K562 (cell line): ENCODE measurements at regions not wholly inside any gene's neighbourhood (a gene's known extent, or its start where the extent isn't known, plus 50 kb on each side); places are given as distances from the start of the nearest gene placed in this dataset.

Source experiments
- ATAC-seq: fragments of 200-7000 bp; cut with Tn5 transposase; 3 replicates; pipeline ENCODE4 v1.9.1; 2020; ENCODE audit warnings: moderate library complexity
- BruUV-seq: library from RNA; stranded (reverse); fragments of 400-500 nt; replicated peaks from 2 replicates; lab custom pipeline; 2021; lab: Mats Ljungman, UMichigan
- CTCF ChIA-PET: fragments of 300-600 bp; formaldehyde crosslinking; extraction: SDS; loops from one replicate; lab custom pipeline; 2021; ENCODE audit warnings: low intra/inter-chr PET ratio; lab: Yijun Ruan, JAX
- POLR2A ChIA-PET: fragments of 300-600, 350-650 bp; sonication (Branson Sonifier 250); formaldehyde crosslinking; extraction: SDS; loops from one replicate; lab custom pipeline; 2021; ENCODE audit warnings: antibody characterized with exemption, inconsistent platforms; lab: Yijun Ruan, JAX
- DNase-seq, 4 experiments: peaks; one replicate each; pipeline versions ENCODE4 v3.0.0 to v3.0.0-alpha.2; 2011 to 2018; ENCODE audit warnings: low spot score in 3 of 4, mixed read lengths in 3 of 4; ENCODE audit errors: extremely low read depth in 1 of 4
- FAIRE-seq: peaks from 2 replicates; lab custom pipeline; 2011; peaks lifted over from hg19 to GRCh38; lab: Jason Lieb, UNC
- H2AFZ ChIP-seq: 2 replicates; pipeline ENCODE4 v1.6.0; 2011; ENCODE audit warnings: low read depth, low read length, control low read depth, inconsistent platforms
- H3K27ac ChIP-seq: fragments of 200-600 bp; 3 replicates; pipeline ENCODE4 v1.8.0; 2011; ENCODE audit warnings: low read depth, mild to moderate bottlenecking, control low read depth, inconsistent platforms, low read length, moderate library complexity, mixed read lengths; ENCODE audit errors: extremely low read depth
- H3K27me3 ChIP-seq, 2 experiments: fragments of 300-600 bp in 1 of 2; 2 replicates in 1 of 2; 3 replicates in 1 of 2; pipeline versions ENCODE4 v1.6.0 to v1.8.0; 2011; ENCODE audit warnings: inconsistent platforms in 2 of 2, low read length in 2 of 2, mild to moderate bottlenecking in 1 of 2, mixed read lengths in 1 of 2, moderate library complexity in 1 of 2; ENCODE audit not compliant: control insufficient read depth in 2 of 2, insufficient read depth in 2 of 2
- H3K36me3 ChIP-seq: fragments of 300-600 bp; 3 replicates; pipeline ENCODE4 v1.8.0; 2011; ENCODE audit warnings: mild to moderate bottlenecking, low read length, inconsistent platforms; ENCODE audit not compliant: control insufficient read depth, insufficient read depth
- H3K4me1 ChIP-seq, 2 experiments: fragments of 200-600 bp in 1 of 2; replicated peaks in 1 of 2; 2 replicates in 1 of 2; 3 replicates in 1 of 2; pipeline versions ENCODE4 v1.5.1 to v1.8.0; 2011; ENCODE audit warnings: inconsistent platforms in 2 of 2, low read length in 2 of 2, mild to moderate bottlenecking in 1 of 2, mixed read lengths in 1 of 2, moderate library complexity in 1 of 2; ENCODE audit not compliant: control insufficient read depth in 2 of 2, insufficient read depth in 2 of 2
- H3K4me2 ChIP-seq: 2 replicates; pipeline ENCODE4 v1.6.1; 2011; ENCODE audit warnings: low read length, control low read depth, inconsistent platforms, mixed read lengths; ENCODE audit not compliant: insufficient read depth
- H3K4me3 ChIP-seq: fragments of 200-600 bp; sonication (generic), shearing (Covaris generic); 2 replicates; pipeline ENCODE4 v1.5.1; 2016; ENCODE audit warnings: control low read depth, inconsistent platforms
- H3K79me2 ChIP-seq: fragments of 200-600 bp; 3 replicates; pipeline ENCODE4 v1.8.0; 2011; ENCODE audit warnings: low read length, inconsistent platforms; ENCODE audit not compliant: control insufficient read depth, insufficient read depth
- H3K9ac ChIP-seq, 2 experiments: 2 replicates each; pipeline versions ENCODE4 v1.6.0 to v1.6.1; 2011; ENCODE audit warnings: low read depth in 2 of 2, low read length in 2 of 2, control low read depth in 1 of 2, inconsistent platforms in 1 of 2, mild to moderate bottlenecking in 1 of 2, mixed read lengths in 1 of 2; ENCODE audit not compliant: insufficient read depth in 1 of 2
- H3K9me1 ChIP-seq: one replicate; pipeline ENCODE4 v1.6.0; 2011; ENCODE audit warnings: inconsistent platforms, mild to moderate bottlenecking, low read length, moderate library complexity; ENCODE audit not compliant: control insufficient read depth, insufficient read depth
- H3K9me3 ChIP-seq: replicated peaks from 2 replicates; pipeline ENCODE4 v1.5.1; 2011; ENCODE audit warnings: low read depth, low read length, inconsistent platforms; ENCODE audit not compliant: control insufficient read depth, insufficient read depth
- H4K20me1 ChIP-seq: replicated peaks from 2 replicates; pipeline ENCODE4 v1.6.1; 2011; ENCODE audit warnings: low read length, inconsistent platforms, mixed read lengths; ENCODE audit not compliant: control insufficient read depth, insufficient read depth
- BMI1 ChIP-seq: fragments of 150-350 bp; IDR thresholded peaks from 2 replicates; pipeline ENCODE4 v1.6.1; 2014; ENCODE audit warnings: low read length
- CBFB ChIP-seq: sonication (generic); formaldehyde crosslinking; IDR thresholded peaks from 2 replicates; pipeline ENCODE4 v1.4.0; 2020; ENCODE audit warnings: mild to moderate bottlenecking, missing genetic modification reagents
- COPS2 ChIP-seq: fragments of 450-650 bp; conservative IDR thresholded peaks from 2 replicates; pipeline ENCODE4 v1.6.1; 2016; ENCODE audit warnings: mild to moderate bottlenecking, moderate library complexity
- MYBL2 ChIP-seq, 2 experiments: fragments of 450-650 bp in 1 of 2; sonication (generic) in 1 of 2; formaldehyde crosslinking in 1 of 2; IDR thresholded peaks; 2 replicates each; pipeline versions ENCODE4 v1.6.1 to v1.8.1; 2017 to 2022; ENCODE audit warnings: borderline replicate concordance in 1 of 2, inconsistent platforms in 1 of 2, low read depth in 1 of 2, mild to moderate bottlenecking in 1 of 2, missing genetic modification reagents in 1 of 2, moderate library complexity in 1 of 2
- PCBP1 ChIP-seq: fragments of 200-400 bp; formaldehyde crosslinking; IDR thresholded peaks from 2 replicates; pipeline ENCODE4 v1.6.1; 2018; ENCODE audit warnings: mild to moderate bottlenecking, low read depth, low read length; ENCODE audit not compliant: poor library complexity, severe bottlenecking
- RBM25 ChIP-seq: fragments of 200-400 bp; formaldehyde crosslinking; IDR thresholded peaks from 2 replicates; pipeline ENCODE4 v1.6.1; 2018; ENCODE audit warnings: low read length, low read depth, moderate library complexity; ENCODE audit not compliant: severe bottlenecking
- SRSF1 ChIP-seq: fragments of 200-400 bp; formaldehyde crosslinking; IDR thresholded peaks from 2 replicates; pipeline ENCODE4 v1.6.1; 2017; ENCODE audit warnings: mild to moderate bottlenecking, low read depth, low read length, moderate library complexity
- TSC22D4 ChIP-seq: fragments of 450-650 bp; IDR thresholded peaks from 2 replicates; pipeline ENCODE4 v1.6.1; 2016; ENCODE audit warnings: missing genetic modification characterization, missing biosample characterization, control low read depth
- XRCC4 ChIP-seq: IDR thresholded peaks from one replicate; pipeline ENCODE4 v1.6.1; 2011; ENCODE audit not compliant: insufficient read depth, insufficient read length; ENCODE audit errors: extremely low read depth
- ZBTB17 ChIP-seq: fragments of 450-650 bp; formaldehyde crosslinking; IDR thresholded peaks from 2 replicates; pipeline ENCODE4 v1.4.0; 2020; ENCODE audit warnings: mild to moderate bottlenecking
- ZZZ3 ChIP-seq: fragments of 450-650 bp; IDR thresholded peaks from 2 replicates; pipeline ENCODE4 v1.6.1; 2016; ENCODE audit warnings: antibody characterized with exemption, mild to moderate bottlenecking, moderate library complexity
- WGBS: fragments of 100-300 bp; shearing (Covaris generic); methylation state at CpG from one replicate; pipeline ENCODE4 v1.1.6; 2016; ENCODE audit warnings: low coverage, mixed read lengths; ENCODE audit not compliant: insufficient coverage; ENCODE audit errors: missing lambda C conversion rate; 5-methylcytosine and 5-hydroxymethylcytosine counted together
- in situ Hi-C: fragments of 300-500 bp; cut with MboI; formaldehyde crosslinking; loops from 4 replicates; pipeline ENCODE4 v1.15.0; 2018; ENCODE audit warnings: inconsistent platforms, mixed read lengths
- intact Hi-C: fragments of 100-400 bp; cut with micrococcal nuclease; formaldehyde crosslinking; loops from 2 replicates; pipeline ENCODE4 v1.14.2; 2022
- TF ChIP-seq, protein P1 (sequence below): IDR thresholded peaks from 3 replicates; pipeline ENCODE4 v1.6.1; 2011; ENCODE audit warnings: borderline replicate concordance, mild to moderate bottlenecking, moderate library complexity; ENCODE audit not compliant: insufficient read length; ENCODE audit errors: extremely low read depth
- TF ChIP-seq, protein P2 (sequence below), 2 experiments: fragments of 450-650 bp in 1 of 2; sonication (generic) in 1 of 2; formaldehyde crosslinking; conservative IDR thresholded peaks; 2 replicates each; pipeline versions ENCODE4 v1.4.0 to v1.8.1; 2020 to 2022; ENCODE audit warnings: mild to moderate bottlenecking in 1 of 2, missing genetic modification reagents in 1 of 2

DNA sequence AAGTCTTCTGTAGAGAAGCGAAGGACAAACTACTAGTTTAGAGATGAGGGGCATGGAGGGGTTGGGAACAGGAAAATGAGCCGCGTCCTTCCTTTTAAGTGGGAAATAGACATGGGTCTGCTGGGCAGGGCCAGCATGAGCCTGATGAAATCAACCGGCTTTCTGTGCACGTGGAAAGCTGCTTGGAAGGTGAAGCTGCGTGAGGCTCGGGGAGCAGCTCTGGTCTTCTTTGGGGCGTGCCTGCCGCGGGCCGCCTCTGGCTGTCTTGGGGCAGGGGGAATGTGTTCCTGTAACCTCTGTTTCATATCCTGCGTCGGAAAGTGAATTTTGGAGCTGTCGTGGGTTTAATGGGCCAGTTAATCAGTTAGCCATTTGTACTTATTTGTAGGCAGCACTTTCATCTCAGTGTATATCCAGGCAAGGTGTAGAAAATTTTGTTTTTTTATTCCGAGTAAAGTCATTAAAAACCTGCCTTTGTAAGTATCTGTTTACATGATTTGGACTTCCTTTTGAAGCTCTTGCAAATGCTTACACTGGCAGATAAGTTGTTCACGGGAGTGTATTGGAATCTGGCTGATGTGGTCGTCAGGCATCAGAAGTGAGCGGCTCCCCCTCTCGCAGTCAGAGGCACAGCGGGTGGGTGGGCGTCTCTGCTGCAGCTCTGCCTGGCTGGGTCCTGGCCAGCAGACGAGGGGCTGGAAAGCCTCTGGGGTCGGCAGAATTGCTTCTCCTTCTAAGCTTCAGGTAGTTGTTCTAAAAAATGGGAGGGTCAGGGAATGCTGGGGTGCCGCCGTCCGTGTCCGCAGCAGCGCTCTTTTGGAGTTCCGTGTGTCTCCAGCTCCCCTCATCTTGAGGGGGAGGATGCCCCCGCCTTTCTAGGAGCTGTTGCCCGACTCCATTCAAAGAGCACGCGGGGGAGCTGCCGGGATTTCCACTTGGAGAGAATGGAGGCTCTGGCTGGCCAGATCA lies 70.5 kb upstream of the HGFAC start:
- Histone ChIP-seq H3K36me3 (no peaks in the 10 kb centered on the region), H3K27ac (no peak overlapping the region), H3K4me3 (no peak overlapping the region), H4K20me1 (peaks cover 48% of the 10 kb centered on the region), H2AFZ (no peak overlapping the region), H3K79me2 (no peaks in the 10 kb centered on the region), H3K4me1 (peaks cover 0 to 41% of the 10 kb centered on the region in 2 experiments; a peak in 2 of 5 replicates), H3K4me2 (no peak overlapping the region), H3K27me3 (peaks cover 38 to 82% of the 10 kb centered on the region in 2 experiments; a peak in 4 of 5 replicates), H3K9me1 (no peaks in the 10 kb centered on the region), H3K9me3 (no peaks in the 10 kb centered on the region), H3K9ac (no peak overlapping the region)
- BruUV-seq = no TSS peak
- POLR2A ChIA-PET = interaction anchor here (0.7 to 0.9 kb wide), 2 partner anchors 12 to 16 kb away, joined by 3 read pairs; no protein-coding TSS in a partner anchor
- intact Hi-C loops (no loop called here), in situ Hi-C loops (no loop called here)
- 23% methylated on average over 34 of the region's 34 CpGs for WGBS
- CTCF ChIA-PET = no interaction called here
- FAIRE-seq (no peak), DNase-seq (no peak), ATAC-seq (no peak)
- TF ChIP-seq COPS2 = no peak
- TF ChIP-seq BMI1 = no peak
- no peak for TF ChIP-seq ZZZ3
- TF ChIP-seq, protein P1, sequence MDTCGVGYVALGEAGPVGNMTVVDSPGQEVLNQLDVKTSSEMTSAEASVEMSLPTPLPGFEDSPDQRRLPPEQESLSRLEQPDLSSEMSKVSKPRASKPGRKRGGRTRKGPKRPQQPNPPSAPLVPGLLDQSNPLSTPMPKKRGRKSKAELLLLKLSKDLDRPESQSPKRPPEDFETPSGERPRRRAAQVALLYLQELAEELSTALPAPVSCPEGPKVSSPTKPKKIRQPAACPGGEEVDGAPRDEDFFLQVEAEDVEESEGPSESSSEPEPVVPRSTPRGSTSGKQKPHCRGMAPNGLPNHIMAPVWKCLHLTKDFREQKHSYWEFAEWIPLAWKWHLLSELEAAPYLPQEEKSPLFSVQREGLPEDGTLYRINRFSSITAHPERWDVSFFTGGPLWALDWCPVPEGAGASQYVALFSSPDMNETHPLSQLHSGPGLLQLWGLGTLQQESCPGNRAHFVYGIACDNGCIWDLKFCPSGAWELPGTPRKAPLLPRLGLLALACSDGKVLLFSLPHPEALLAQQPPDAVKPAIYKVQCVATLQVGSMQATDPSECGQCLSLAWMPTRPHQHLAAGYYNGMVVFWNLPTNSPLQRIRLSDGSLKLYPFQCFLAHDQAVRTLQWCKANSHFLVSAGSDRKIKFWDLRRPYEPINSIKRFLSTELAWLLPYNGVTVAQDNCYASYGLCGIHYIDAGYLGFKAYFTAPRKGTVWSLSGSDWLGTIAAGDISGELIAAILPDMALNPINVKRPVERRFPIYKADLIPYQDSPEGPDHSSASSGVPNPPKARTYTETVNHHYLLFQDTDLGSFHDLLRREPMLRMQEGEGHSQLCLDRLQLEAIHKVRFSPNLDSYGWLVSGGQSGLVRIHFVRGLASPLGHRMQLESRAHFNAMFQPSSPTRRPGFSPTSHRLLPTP = no peak
- TF ChIP-seq, protein P2, sequence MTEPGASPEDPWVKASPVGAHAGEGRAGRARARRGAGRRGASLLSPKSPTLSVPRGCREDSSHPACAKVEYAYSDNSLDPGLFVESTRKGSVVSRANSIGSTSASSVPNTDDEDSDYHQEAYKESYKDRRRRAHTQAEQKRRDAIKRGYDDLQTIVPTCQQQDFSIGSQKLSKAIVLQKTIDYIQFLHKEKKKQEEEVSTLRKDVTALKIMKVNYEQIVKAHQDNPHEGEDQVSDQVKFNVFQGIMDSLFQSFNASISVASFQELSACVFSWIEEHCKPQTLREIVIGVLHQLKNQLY (CRISPR knock-in tag; conservative IDR thresholded peaks at IDR 0.05) = no peak
- TF ChIP-seq MYBL2 (IDR thresholded peaks at IDR 0.05; ENCODE audit: low read depth) = no peak
- no peak for TF ChIP-seq MYBL2 (CRISPR knock-in tag; IDR thresholded peaks at IDR 0.05; ENCODE audit: borderline replicate concordance)
- no peak for TF ChIP-seq TSC22D4 (tag)
- TF ChIP-seq CBFB = no peak
- no peak for TF ChIP-seq XRCC4
- no peak for TF ChIP-seq RBM25
- no peak for TF ChIP-seq ZBTB17
- TF ChIP-seq SRSF1 = no peak
- no peak for TF ChIP-seq PCBP1
